Sigmoid colon (tissue), 6 donors: ENCODE measurements at regions not wholly inside any gene's neighbourhood (a gene's known extent, or its start where the extent isn't known, plus 50 kb on each side); places are given as distances from the start of the nearest gene placed in this dataset.

ENCODE experiments used
- DNase-seq: peaks from one replicate; pipeline ENCODE4 v3.0.0-alpha.2; 2019
- H3K27ac ChIP-seq, 4 donors: fragments of 200-600 bp; sonication (generic); one replicate each; pipeline ENCODE4 v1.5.1; 2016 to 2019; ENCODE audit warnings: mild to moderate bottlenecking in 1 of 4
- H3K27me3 ChIP-seq, 3 donors: fragments of 200-600 bp; sonication (generic); one replicate each; pipeline ENCODE4 v1.5.1; 2019; ENCODE audit warnings: mild to moderate bottlenecking in 1 of 3
- H3K36me3 ChIP-seq, 4 donors: fragments of 200-600 bp; sonication (generic); one replicate each; pipeline ENCODE4 v1.5.1; 2016 to 2019
- H3K4me1 ChIP-seq, 4 donors: fragments of 200-600 bp; sonication (generic); one replicate each; pipeline ENCODE4 v1.5.1; 2017 to 2019
- H3K4me3 ChIP-seq, 4 donors: fragments of 200-600 bp; sonication (generic); one replicate each; pipeline ENCODE4 v1.5.1; 2017 to 2019; ENCODE audit warnings: mild to moderate bottlenecking in 2 of 4, moderate library complexity in 1 of 4
- H3K9me3 ChIP-seq, 4 donors: fragments of 200-600 bp in 3 of 4; sonication (generic) in 3 of 4; one replicate each; pipeline versions ENCODE4 v1.5.1 to v1.6.1; 2013 to 2019
- EP300 ChIP-seq, 4 donors: sonication (generic); formaldehyde crosslinking; IDR thresholded peaks; one replicate each; pipeline ENCODE4 v1.6.1; 2017; ENCODE audit warnings: antibody characterized with exemption in 4 of 4
- POLR2A ChIP-seq, 2 donors: fragments of 450-650 bp; IDR thresholded peaks; one replicate each; pipeline ENCODE4 v1.6.1; 2016; ENCODE audit warnings: antibody characterized with exemption in 2 of 2, mild to moderate bottlenecking in 2 of 2, moderate library complexity in 2 of 2
- POLR2AphosphoS5 ChIP-seq, 4 donors: sonication (generic); formaldehyde crosslinking; IDR thresholded peaks; one replicate each; pipeline ENCODE4 v1.6.1; 2017; ENCODE audit warnings: antibody characterized with exemption in 4 of 4
- WGBS, 2 donors: extraction: QIAGEN DNeasy Blood & Tissue Kit; methylation state at CpG; one replicate each; pipeline ENCODE4 v1.1.7; 2013; 5-methylcytosine and 5-hydroxymethylcytosine counted together
- intact Hi-C: fragments of 100-400 bp; cut with DNase I; formaldehyde crosslinking; loops from one replicate; pipeline ENCODE4 v1.15.1; 2023
- TF ChIP-seq, protein P1 (sequence below), 4 experiments: fragments of 450-650 bp in 3 of 4; fragments of 200-600 bp in 1 of 4; IDR thresholded peaks; one replicate each; pipeline ENCODE4 v1.5.1; 2016 to 2019; ENCODE audit warnings: antibody characterized with exemption in 4 of 4, mild to moderate bottlenecking in 3 of 4, moderate library complexity in 2 of 4
- donor health status: healthy with polysubstance abuse.
- donor health status: healthy.

- Histone ChIP-seq H3K4me3 (no peak overlapping the region), H3K27me3 (no peaks in the 10 kb centered on the region), H3K36me3 (no peaks in the 10 kb centered on the region), H3K4me1 (no peaks in the 10 kb centered on the region), H3K27ac (no peak overlapping the region), H3K9me3 (no peaks in the 10 kb centered on the region)
- intact Hi-C loops = no loop called here
- 83 to 89% methylated on average over 4 of the region's 4 CpGs for WGBS, 2 donors
- TF ChIP-seq POLR2A (IDR thresholded peaks at IDR 0.05) (no peak), POLR2AphosphoS5 (IDR thresholded peaks at IDR 0.05) (no peak), EP300 (IDR thresholded peaks at IDR 0.05) (no peak)
- TF ChIP-seq, protein P1, sequence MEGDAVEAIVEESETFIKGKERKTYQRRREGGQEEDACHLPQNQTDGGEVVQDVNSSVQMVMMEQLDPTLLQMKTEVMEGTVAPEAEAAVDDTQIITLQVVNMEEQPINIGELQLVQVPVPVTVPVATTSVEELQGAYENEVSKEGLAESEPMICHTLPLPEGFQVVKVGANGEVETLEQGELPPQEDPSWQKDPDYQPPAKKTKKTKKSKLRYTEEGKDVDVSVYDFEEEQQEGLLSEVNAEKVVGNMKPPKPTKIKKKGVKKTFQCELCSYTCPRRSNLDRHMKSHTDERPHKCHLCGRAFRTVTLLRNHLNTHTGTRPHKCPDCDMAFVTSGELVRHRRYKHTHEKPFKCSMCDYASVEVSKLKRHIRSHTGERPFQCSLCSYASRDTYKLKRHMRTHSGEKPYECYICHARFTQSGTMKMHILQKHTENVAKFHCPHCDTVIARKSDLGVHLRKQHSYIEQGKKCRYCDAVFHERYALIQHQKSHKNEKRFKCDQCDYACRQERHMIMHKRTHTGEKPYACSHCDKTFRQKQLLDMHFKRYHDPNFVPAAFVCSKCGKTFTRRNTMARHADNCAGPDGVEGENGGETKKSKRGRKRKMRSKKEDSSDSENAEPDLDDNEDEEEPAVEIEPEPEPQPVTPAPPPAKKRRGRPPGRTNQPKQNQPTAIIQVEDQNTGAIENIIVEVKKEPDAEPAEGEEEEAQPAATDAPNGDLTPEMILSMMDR (IDR thresholded peaks at IDR 0.05) = no peak
- DNase-seq = no peak
These were observed 88.0 kb upstream of the EFEMP1 start for GRCh38 chr2:56011624-56012023.

DNA sequence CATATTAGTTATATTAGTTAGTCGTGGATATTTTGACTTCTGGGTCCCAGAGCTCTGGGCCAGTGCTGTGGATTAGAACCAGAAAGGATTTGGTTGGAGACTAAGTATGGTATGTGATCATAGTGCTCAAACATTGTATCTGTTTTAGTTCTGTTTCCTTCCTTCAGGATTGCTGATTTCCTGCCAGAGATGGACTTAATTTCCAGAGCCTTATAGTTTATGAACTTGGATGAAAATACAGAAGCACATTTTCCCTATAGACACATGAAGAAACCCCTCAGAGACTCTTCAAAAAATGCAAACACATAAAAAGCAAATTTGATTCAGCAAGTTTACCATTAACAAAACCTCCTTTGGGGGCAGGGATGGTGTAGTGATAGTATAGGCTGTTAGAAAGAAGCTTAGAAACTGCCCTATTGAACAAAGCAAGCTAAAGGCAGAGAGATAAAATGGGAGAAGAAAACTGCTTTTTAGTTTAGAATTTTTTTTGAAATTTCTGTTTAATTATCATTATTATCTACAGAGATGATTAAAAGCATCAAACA lies 88.7 kb upstream of the EFEMP1 start:
- intact Hi-C loops = no loop called here
- 51 to 60% methylated on average over 1 of the region's 1 CpG for WGBS, 2 donors
- no peak overlapping the region for H3K27ac ChIP-seq

GRCh38 chr2:56013475-56013874 lies 89.9 kb upstream of the EFEMP1 start:
- Histone ChIP-seq H3K4me3 (no peak overlapping the region), H3K9me3 (no peaks in the 10 kb centered on the region), H3K27ac (no peak overlapping the region), H3K27me3 (no peaks in the 10 kb centered on the region), H3K36me3 (no peaks in the 10 kb centered on the region), H3K4me1 (no peaks in the 10 kb centered on the region)
- no peak for DNase-seq
- no peak for TF ChIP-seq POLR2A (IDR thresholded peaks at IDR 0.05)
- TF ChIP-seq EP300 (IDR thresholded peaks at IDR 0.05) = no peak
- TF ChIP-seq POLR2AphosphoS5 (IDR thresholded peaks at IDR 0.05) = no peak
- TF ChIP-seq, protein P1 (IDR thresholded peaks at IDR 0.05) = no peak
- intact Hi-C loops = no loop called here

More for the DNA sequence above, 88.7 kb upstream of the EFEMP1 start:
- H3K27me3 ChIP-seq = no peaks in the 10 kb centered on the region
- TF ChIP-seq EP300 (IDR thresholded peaks at IDR 0.05) = no peak
- no peak for TF ChIP-seq POLR2A (IDR thresholded peaks at IDR 0.05)
- TF ChIP-seq, protein P1 (IDR thresholded peaks at IDR 0.05) = no peak
- TF ChIP-seq POLR2AphosphoS5 (IDR thresholded peaks at IDR 0.05) = no peak
- DNase-seq = no peak
- no peaks in the 10 kb centered on the region for H3K9me3 ChIP-seq
- H3K4me3 ChIP-seq = no peak overlapping the region
- no peaks in the 10 kb centered on the region for H3K36me3 ChIP-seq
- H3K4me1 ChIP-seq = no peaks in the 10 kb centered on the region

DNA sequence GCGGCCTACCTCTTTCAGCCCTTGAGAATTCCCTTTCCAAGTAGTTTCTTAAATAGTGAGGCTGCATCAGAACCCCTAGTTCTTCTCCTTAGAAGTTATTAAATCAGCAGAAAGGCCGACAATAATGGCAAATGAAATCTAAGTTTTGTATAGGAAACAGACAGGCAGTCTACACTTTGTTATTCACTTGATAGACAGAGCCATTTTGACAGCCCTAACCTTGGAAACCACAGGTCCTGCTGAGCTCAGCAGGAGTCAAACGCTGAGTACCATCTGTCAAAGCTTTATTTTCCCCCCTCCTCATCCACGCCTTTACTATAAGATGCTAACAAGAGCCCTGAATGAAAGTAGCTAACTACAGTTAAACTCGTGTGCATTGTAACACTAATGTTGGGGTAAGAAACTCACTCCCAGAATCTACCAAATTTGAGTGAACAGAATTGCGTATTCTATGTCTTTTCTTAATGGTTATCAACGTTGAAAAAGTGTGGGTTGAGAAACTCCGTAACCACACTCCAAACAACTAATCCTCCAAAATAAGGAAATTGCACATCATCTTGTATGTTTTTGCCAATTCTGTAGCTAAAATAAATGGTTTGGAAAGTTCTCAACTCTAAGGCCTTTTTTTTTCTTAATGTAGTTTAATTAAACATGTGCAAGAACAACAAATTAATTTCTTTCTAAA lies 90.6 kb upstream of the EFEMP1 start:
- Histone ChIP-seq H3K27me3 (no peaks in the 10 kb centered on the region), H3K36me3 (no peaks in the 10 kb centered on the region), H3K9me3 (no peaks in the 10 kb centered on the region), H3K4me1 (no peaks in the 10 kb centered on the region), H3K4me3 (no peak overlapping the region), H3K27ac (no peak overlapping the region)
- intact Hi-C loops = no loop called here
- TF ChIP-seq, protein P1 (IDR thresholded peaks at IDR 0.05) = no peak
- TF ChIP-seq EP300 (IDR thresholded peaks at IDR 0.05) = no peak
- no peak for TF ChIP-seq POLR2AphosphoS5 (IDR thresholded peaks at IDR 0.05)
- no peak for TF ChIP-seq POLR2A (IDR thresholded peaks at IDR 0.05)
- WGBS, 2 donors = 77% methylated on average over 8 of the region's 8 CpGs
- no peak for DNase-seq

DNA sequence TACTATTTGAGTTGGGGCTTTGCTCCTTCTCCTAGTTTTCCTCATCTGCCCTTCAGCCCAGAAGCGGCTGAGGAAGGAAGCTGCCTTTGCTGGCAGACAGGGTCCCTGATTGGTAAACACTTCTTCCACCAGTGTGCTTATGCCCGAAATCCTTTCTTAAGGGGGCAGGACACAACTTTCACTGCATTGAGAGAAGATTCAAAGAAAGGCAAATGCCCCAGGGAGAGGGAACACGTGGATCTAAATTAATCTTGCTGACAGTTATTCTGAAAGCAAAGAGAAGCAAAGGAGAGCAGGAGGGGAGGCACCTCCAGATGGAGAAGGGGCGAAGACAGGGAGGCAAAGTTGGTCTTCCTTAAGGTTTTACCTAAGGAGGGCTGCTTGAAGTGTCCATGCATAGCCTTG lies 92.1 kb upstream of the EFEMP1 start:
- no peak for TF ChIP-seq POLR2A (IDR thresholded peaks at IDR 0.05)
- TF ChIP-seq POLR2AphosphoS5 (IDR thresholded peaks at IDR 0.05) = no peak
- TF ChIP-seq, protein P1 (IDR thresholded peaks at IDR 0.05) = no peak
- no peak for TF ChIP-seq EP300 (IDR thresholded peaks at IDR 0.05)
- 33 to 39% methylated on average over 4 of the region's 4 CpGs for WGBS, 2 donors
- H3K4me1 ChIP-seq = no peaks in the 10 kb centered on the region
- H3K36me3 ChIP-seq = no peaks in the 10 kb centered on the region
- no peak overlapping the region for H3K4me3 ChIP-seq
- no peaks in the 10 kb centered on the region for H3K9me3 ChIP-seq
- intact Hi-C loops = no loop called here
- no peak for DNase-seq
- no peaks in the 10 kb centered on the region for H3K27me3 ChIP-seq
- H3K27ac ChIP-seq = no peak overlapping the region
